Dedifferentiated amniotic fluid mesenchymal stem cell (primary cell): ENCODE measurements at regions not wholly inside any gene's neighbourhood (a gene's known extent, or its start where the extent isn't known, plus 50 kb on each side); places are given as distances from the start of the nearest gene placed in this dataset.
"Not testable (repeated sequence)": the region's sequence is repeated elsewhere in the genome, so short reads cannot be mapped to it uniquely, and the experiment has no call there.

ENCODE experiments used
- DNase-seq: peaks from one replicate; pipeline ENCODE4 v3.0.0-alpha.2; 2016; ENCODE audit errors: extremely low spot score

- no peak for DNase-seq
Measured at GRCh38 chr3:78312851-78313250, 1273.0 kb downstream of the ROBO2 start.

GRCh38 chr3:78313332-78313731 is 1273.4 kb downstream of the ROBO2 start:
- DNase-seq: no peak

- DNase-seq: no peak
Measured at GRCh38 chr3:78314327-78314726, 1274.4 kb downstream of the ROBO2 start.

- DNase-seq: no peak
Measured at GRCh38 chr3:78317774-78318173, 1277.9 kb downstream of the ROBO2 start.

GRCh38 chr3:78322780-78323179 is 1282.9 kb downstream of the ROBO2 start:
- no peak for DNase-seq

GRCh38 chr3:78337801-78338211 is 1297.9 kb downstream of the ROBO2 start:
- peak; percentile 66 for DNase-seq

- no peak for DNase-seq
Measured at GRCh38 chr3:78338405-78338804, 1298.5 kb downstream of the ROBO2 start.

- DNase-seq: no peak
Measured at GRCh38 chr3:78343221-78343620, 1303.3 kb downstream of the ROBO2 start.

- DNase-seq: not testable (repeated sequence)
Measured at GRCh38 chr3:78344267-78344666, 1304.4 kb downstream of the ROBO2 start.

- DNase-seq: no peak
Measured at GRCh38 chr3:78344918-78345317, 1305.0 kb downstream of the ROBO2 start.

GRCh38 chr3:78347176-78347575 is 1307.3 kb downstream of the ROBO2 start:
- no peak for DNase-seq

GRCh38 chr3:78348664-78349063 is 1308.8 kb downstream of the ROBO2 start:
- no peak for DNase-seq

GRCh38 chr3:78349571-78349970 is 1309.7 kb downstream of the ROBO2 start:
- no peak for DNase-seq

GRCh38 chr3:78351334-78351733 is 1311.4 kb downstream of the ROBO2 start:
- no peak for DNase-seq

- DNase-seq: no peak
Measured at GRCh38 chr3:78353231-78353630, 1313.3 kb downstream of the ROBO2 start.

- no peak for DNase-seq
Measured at GRCh38 chr3:78360849-78361248, 1321.0 kb downstream of the ROBO2 start.

- no peak for DNase-seq
Measured at GRCh38 chr3:78368636-78369345, 1328.9 kb downstream of the ROBO2 start.

GRCh38 chr3:78390221-78390620 is 1350.3 kb downstream of the ROBO2 start:
- DNase-seq: no peak

GRCh38 chr3:78398401-78398800 is 1358.5 kb downstream of the ROBO2 start:
- no peak for DNase-seq

GRCh38 chr3:78402720-78403119 is 1362.8 kb downstream of the ROBO2 start:
- DNase-seq: no peak

GRCh38 chr3:78405745-78406144 is 1362.1 kb downstream of the ROBO1 start:
- DNase-seq: no peak

GRCh38 chr3:78406396-78406795 is 1361.4 kb downstream of the ROBO1 start:
- no peak for DNase-seq

GRCh38 chr3:78410077-78410476 is 1357.7 kb downstream of the ROBO1 start:
- no peak for DNase-seq

GRCh38 chr3:78414261-78414660 is 1353.5 kb downstream of the ROBO1 start:
- no peak for DNase-seq
